ENCODE measurements at regions not wholly inside any gene's neighbourhood (a gene's known extent, or its start where the extent isn't known, plus 50 kb on each side); places are given as distances from the start of the nearest gene placed in this dataset.

DNA sequence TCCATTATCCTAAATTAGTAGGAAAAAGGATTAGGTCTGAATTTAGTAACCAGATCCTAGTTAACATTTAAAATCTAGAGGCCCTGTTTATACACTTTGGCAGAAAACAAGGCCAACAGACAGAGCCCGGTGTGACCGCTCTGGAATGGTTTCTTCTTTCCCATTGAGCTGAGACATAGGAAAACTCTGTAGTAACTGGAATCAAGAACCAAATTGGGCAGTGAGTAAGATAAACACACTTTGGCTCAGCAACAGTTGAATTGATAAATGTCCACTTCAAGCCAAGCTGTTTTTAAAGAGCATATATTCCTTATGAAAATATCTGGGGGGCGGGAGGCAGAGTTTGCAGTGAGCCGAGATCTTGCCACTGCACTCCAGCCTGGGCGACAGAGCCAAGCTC is 343.7 kb upstream of the SEMA3A start:
- TF ChIP-seq CTCF (IDR thresholded peaks at IDR 0.05 in 2 of 3, conservative IDR thresholded peaks at IDR 0.05 in 1 of 3; ENCODE audit: control insufficient read depth in 2 of 3, extremely low read depth in 1 of 3, insufficient read depth in 1 of 3, low read depth in 3 of 3, low read length in 3 of 3): no peak
- TF ChIP-seq RAD21 (IDR thresholded peaks at IDR 0.05; ENCODE audit: insufficient read depth, low read depth, low read length): no peak
- TF ChIP-seq CBX5 (IDR thresholded peaks at IDR 0.05; ENCODE audit: low read depth): no peak
- TF ChIP-seq ZNF274 (IDR thresholded peaks at IDR 0.05; ENCODE audit: insufficient read depth, insufficient read length): no peak
- no peak for TF ChIP-seq POLR2AphosphoS5 (IDR thresholded peaks at IDR 0.05; ENCODE audit: low read length)
- TF ChIP-seq MYC (IDR thresholded peaks at IDR 0.05; ENCODE audit: insufficient read depth, insufficient read length, insufficient replicate concordance, low read length, severe bottlenecking): no peak
- TF ChIP-seq, protein P1, sequence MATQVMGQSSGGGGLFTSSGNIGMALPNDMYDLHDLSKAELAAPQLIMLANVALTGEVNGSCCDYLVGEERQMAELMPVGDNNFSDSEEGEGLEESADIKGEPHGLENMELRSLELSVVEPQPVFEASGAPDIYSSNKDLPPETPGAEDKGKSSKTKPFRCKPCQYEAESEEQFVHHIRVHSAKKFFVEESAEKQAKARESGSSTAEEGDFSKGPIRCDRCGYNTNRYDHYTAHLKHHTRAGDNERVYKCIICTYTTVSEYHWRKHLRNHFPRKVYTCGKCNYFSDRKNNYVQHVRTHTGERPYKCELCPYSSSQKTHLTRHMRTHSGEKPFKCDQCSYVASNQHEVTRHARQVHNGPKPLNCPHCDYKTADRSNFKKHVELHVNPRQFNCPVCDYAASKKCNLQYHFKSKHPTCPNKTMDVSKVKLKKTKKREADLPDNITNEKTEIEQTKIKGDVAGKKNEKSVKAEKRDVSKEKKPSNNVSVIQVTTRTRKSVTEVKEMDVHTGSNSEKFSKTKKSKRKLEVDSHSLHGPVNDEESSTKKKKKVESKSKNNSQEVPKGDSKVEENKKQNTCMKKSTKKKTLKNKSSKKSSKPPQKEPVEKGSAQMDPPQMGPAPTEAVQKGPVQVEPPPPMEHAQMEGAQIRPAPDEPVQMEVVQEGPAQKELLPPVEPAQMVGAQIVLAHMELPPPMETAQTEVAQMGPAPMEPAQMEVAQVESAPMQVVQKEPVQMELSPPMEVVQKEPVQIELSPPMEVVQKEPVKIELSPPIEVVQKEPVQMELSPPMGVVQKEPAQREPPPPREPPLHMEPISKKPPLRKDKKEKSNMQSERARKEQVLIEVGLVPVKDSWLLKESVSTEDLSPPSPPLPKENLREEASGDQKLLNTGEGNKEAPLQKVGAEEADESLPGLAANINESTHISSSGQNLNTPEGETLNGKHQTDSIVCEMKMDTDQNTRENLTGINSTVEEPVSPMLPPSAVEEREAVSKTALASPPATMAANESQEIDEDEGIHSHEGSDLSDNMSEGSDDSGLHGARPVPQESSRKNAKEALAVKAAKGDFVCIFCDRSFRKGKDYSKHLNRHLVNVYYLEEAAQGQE (IDR thresholded peaks at IDR 0.05; ENCODE audit: low read depth, low read length): no peak
- TF ChIP-seq RFX5 (IDR thresholded peaks at IDR 0.05; ENCODE audit: low read depth, low read length): no peak
- no peak for TF ChIP-seq ASH2L (IDR thresholded peaks at IDR 0.05; ENCODE audit: borderline replicate concordance, low read depth)
- no peak for TF ChIP-seq MTA3 (IDR thresholded peaks at IDR 0.05; ENCODE audit: borderline replicate concordance, low read length)
- no peak for TF ChIP-seq BHLHE40 (IDR thresholded peaks at IDR 0.05; ENCODE audit: borderline replicate concordance in 1 of 2, low read depth in 2 of 2, low read length in 1 of 2)
- TF ChIP-seq CEBPB (IDR thresholded peaks at IDR 0.05; ENCODE audit: borderline replicate concordance in 1 of 2, low read depth in 2 of 2, low read length in 2 of 2): no peak

All from GM12878 (cell line).